ENCODE measurements at regions not wholly inside any gene's neighbourhood (a gene's known extent, or its start where the extent isn't known, plus 50 kb on each side); places are given as distances from the start of the nearest gene placed in this dataset.

DNA sequence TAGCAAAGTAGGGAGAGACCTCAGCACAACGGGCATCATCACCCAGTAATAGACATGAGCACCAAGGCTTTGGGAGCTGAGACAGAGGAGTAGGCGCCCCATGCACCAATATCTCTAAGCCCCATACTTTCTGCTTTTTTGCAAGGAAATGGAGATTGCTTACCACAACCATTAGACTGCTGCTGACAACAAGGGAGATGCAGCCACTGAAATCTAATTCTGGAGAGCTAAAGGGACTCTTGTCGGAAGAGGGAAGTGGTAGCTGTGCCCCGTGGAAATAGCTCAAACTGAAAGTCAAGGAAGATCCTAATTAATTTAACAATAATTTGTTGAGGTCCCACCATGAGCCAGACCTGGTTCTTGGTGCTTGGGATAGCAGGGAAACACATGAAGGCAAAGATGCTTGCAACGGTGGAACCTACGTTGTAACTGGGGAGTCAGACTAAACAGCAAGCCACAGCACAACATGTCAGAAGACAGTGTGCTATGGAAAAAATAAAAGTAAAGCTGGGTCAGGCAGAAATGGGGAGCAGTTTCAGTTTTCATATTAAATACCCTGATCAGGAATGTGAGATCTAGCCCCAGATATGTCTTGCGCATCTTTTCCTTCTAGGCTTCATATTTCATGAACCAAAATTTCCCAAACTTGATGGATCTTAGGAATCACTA lies 1131.0 kb downstream of the BCL11B start:
- no peak overlapping the region for H3K9ac ChIP-seq (ENCODE audit: insufficient read length, low read depth)
- no peaks in the 10 kb centered on the region for H3K36me3 ChIP-seq (ENCODE audit: insufficient read depth, insufficient read length, low read length)
- H3K27me3 ChIP-seq (ENCODE audit: insufficient read depth, insufficient read length): no peaks in the 10 kb centered on the region
- no peak overlapping the region for H3K4me3 ChIP-seq (ENCODE audit: insufficient read length, low read depth)
- no peak for DNase-seq (ENCODE audit: low read depth, low spot score)
- no peaks in the 10 kb centered on the region for H3K4me1 ChIP-seq (ENCODE audit: insufficient read depth, insufficient read length)
- TF ChIP-seq SUZ12 (IDR thresholded peaks at IDR 0.05; ENCODE audit: extremely low read depth, insufficient read depth, insufficient read length) (no peak), YY1 (IDR thresholded peaks at IDR 0.05; ENCODE audit: insufficient read depth, insufficient read length) (no peak), ZNF274 (IDR thresholded peaks at IDR 0.05; ENCODE audit: low read depth, low read length) (no peak)
- H3K9me3 ChIP-seq (ENCODE audit: insufficient read depth, low read length): no peaks in the 10 kb centered on the region

GRCh38 chr14:98143566-98143965 lies 1128.4 kb downstream of the BCL11B start:
- Histone ChIP-seq H3K9ac (ENCODE audit: insufficient read length, low read depth) (no peak overlapping the region), H3K27me3 (ENCODE audit: insufficient read depth, insufficient read length) (no peaks in the 10 kb centered on the region), H3K4me1 (ENCODE audit: insufficient read depth, insufficient read length) (no peaks in the 10 kb centered on the region), H3K9me3 (ENCODE audit: insufficient read depth, low read length) (no peaks in the 10 kb centered on the region), H3K4me3 (ENCODE audit: insufficient read length, low read depth) (no peak overlapping the region), H3K36me3 (ENCODE audit: insufficient read depth, insufficient read length, low read length) (no peaks in the 10 kb centered on the region)
- no peak for DNase-seq (ENCODE audit: low read depth, low spot score)
- no peak for TF ChIP-seq YY1 (IDR thresholded peaks at IDR 0.05; ENCODE audit: insufficient read depth, insufficient read length)

DNA sequence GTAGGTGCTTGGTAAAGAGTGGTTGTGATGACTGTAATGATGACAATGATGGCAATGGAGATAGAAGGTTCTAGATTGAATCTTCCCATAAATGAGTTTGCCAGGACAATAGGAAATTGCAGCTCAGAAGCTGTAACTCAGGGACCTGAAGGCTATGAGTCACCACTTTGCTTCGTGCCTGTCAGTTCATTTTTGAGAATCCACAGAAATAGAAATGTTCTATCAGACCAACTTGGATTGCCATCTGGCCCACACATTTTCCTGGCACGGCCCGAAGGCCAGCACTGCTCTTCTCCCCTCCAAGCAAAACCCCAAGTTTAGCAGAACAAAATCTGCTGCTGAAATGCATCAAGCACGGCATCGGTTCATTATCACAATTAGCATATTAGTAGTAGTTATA lies 1127.0 kb downstream of the BCL11B start:
- no peak for DNase-seq (ENCODE audit: low read depth, low spot score)

DNA sequence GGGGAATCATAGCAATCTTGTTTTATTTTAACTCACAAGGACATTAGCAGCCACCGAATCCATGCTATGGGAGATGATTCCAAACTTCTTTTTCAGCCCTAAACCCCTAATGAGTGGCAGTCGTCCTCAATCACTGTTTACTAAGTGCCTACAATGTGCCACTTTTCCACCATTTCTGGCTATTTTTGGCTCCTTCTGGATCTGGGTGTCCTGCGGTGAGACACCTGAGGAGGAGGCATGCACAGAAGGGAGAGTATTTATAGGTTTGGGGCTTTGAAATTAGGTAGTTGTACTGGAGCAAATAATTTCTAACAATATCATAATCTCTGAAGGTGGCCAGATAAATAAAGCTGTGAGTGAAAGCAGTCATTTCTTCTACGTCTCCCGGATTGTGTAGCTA lies 1125.6 kb downstream of the BCL11B start:
- H3K36me3 ChIP-seq (ENCODE audit: insufficient read depth, insufficient read length, low read length): no peaks in the 10 kb centered on the region
- no peak for TF ChIP-seq ZNF274 (IDR thresholded peaks at IDR 0.05; ENCODE audit: low read depth, low read length)
- TF ChIP-seq YY1 (IDR thresholded peaks at IDR 0.05; ENCODE audit: insufficient read depth, insufficient read length): no peak
- TF ChIP-seq SUZ12 (IDR thresholded peaks at IDR 0.05; ENCODE audit: extremely low read depth, insufficient read depth, insufficient read length): no peak
- H3K4me1 ChIP-seq (ENCODE audit: insufficient read depth, insufficient read length): no peaks in the 10 kb centered on the region
- no peaks in the 10 kb centered on the region for H3K27me3 ChIP-seq (ENCODE audit: insufficient read depth, insufficient read length)
- no peak overlapping the region for H3K9ac ChIP-seq (ENCODE audit: insufficient read length, low read depth)
- no peaks in the 10 kb centered on the region for H3K9me3 ChIP-seq (ENCODE audit: insufficient read depth, low read length)
- DNase-seq (ENCODE audit: low read depth, low spot score): no peak
- H3K4me3 ChIP-seq (ENCODE audit: insufficient read length, low read depth): no peak overlapping the region

More for the DNA sequence above, 1127.0 kb downstream of the BCL11B start:
- TF ChIP-seq ZNF274 (IDR thresholded peaks at IDR 0.05; ENCODE audit: low read depth, low read length) (no peak), SUZ12 (IDR thresholded peaks at IDR 0.05; ENCODE audit: extremely low read depth, insufficient read depth, insufficient read length) (no peak), YY1 (IDR thresholded peaks at IDR 0.05; ENCODE audit: insufficient read depth, insufficient read length) (no peak)
- Histone ChIP-seq H3K9me3 (ENCODE audit: insufficient read depth, low read length) (no peaks in the 10 kb centered on the region), H3K27me3 (ENCODE audit: insufficient read depth, insufficient read length) (no peaks in the 10 kb centered on the region), H3K9ac (ENCODE audit: insufficient read length, low read depth) (no peak overlapping the region), H3K36me3 (ENCODE audit: insufficient read depth, insufficient read length, low read length) (no peaks in the 10 kb centered on the region), H3K4me3 (ENCODE audit: insufficient read length, low read depth) (no peak overlapping the region), H3K4me1 (ENCODE audit: insufficient read depth, insufficient read length) (no peaks in the 10 kb centered on the region)

GRCh38 chr14:98154254-98154653 lies 1117.7 kb downstream of the BCL11B start:
- no peak overlapping the region for H3K4me3 ChIP-seq (ENCODE audit: insufficient read length, low read depth)
- no peak overlapping the region for H3K9ac ChIP-seq (ENCODE audit: insufficient read length, low read depth)
- H3K9me3 ChIP-seq (ENCODE audit: insufficient read depth, low read length): no peaks in the 10 kb centered on the region
- H3K27me3 ChIP-seq (ENCODE audit: insufficient read depth, insufficient read length): no peaks in the 10 kb centered on the region
- H3K36me3 ChIP-seq (ENCODE audit: insufficient read depth, insufficient read length, low read length): no peaks in the 10 kb centered on the region
- peaks cover 1% of the 10 kb centered on the region for H3K4me1 ChIP-seq (ENCODE audit: insufficient read depth, insufficient read length)
- TF ChIP-seq SUZ12 (IDR thresholded peaks at IDR 0.05; ENCODE audit: extremely low read depth, insufficient read depth, insufficient read length) (no peak), ZNF274 (IDR thresholded peaks at IDR 0.05; ENCODE audit: low read depth, low read length) (no peak), YY1 (IDR thresholded peaks at IDR 0.05; ENCODE audit: insufficient read depth, insufficient read length) (no peak)
- no peak for DNase-seq (ENCODE audit: low read depth, low spot score)

GRCh38 chr14:98156411-98156810 lies 1115.6 kb downstream of the BCL11B start:
- Histone ChIP-seq H3K4me1 (ENCODE audit: insufficient read depth, insufficient read length) (peaks cover 1% of the 10 kb centered on the region), H3K9ac (ENCODE audit: insufficient read length, low read depth) (no peak overlapping the region), H3K9me3 (ENCODE audit: insufficient read depth, low read length) (no peaks in the 10 kb centered on the region), H3K27me3 (ENCODE audit: insufficient read depth, insufficient read length) (no peaks in the 10 kb centered on the region), H3K36me3 (ENCODE audit: insufficient read depth, insufficient read length, low read length) (no peaks in the 10 kb centered on the region), H3K4me3 (ENCODE audit: insufficient read length, low read depth) (no peak overlapping the region)
- DNase-seq (ENCODE audit: low read depth, low spot score): no peak
- no peak for TF ChIP-seq SUZ12 (IDR thresholded peaks at IDR 0.05; ENCODE audit: extremely low read depth, insufficient read depth, insufficient read length)
- TF ChIP-seq YY1 (IDR thresholded peaks at IDR 0.05; ENCODE audit: insufficient read depth, insufficient read length): no peak
- no peak for TF ChIP-seq ZNF274 (IDR thresholded peaks at IDR 0.05; ENCODE audit: low read depth, low read length)

DNA sequence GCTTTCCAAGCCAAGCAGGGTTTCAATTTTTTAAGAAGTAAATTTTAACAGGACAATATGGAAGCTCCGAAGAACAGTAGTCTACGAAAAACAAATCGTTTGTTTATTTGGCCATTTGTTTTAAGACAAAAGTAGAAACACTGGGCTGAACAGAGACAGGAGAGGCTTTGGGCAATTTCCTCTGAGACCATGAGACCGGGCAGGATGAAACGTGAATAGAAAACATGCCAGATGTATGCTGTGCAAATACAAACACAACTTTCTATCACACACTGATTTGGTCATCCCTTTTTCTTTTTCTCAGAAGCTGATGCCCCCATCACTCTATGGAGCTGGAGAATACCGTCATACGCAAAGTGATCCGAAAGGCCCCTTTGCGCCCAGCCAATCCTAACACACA lies 1111.1 kb downstream of the BCL11B start:
- H3K4me3 ChIP-seq (ENCODE audit: insufficient read length, low read depth): no peak overlapping the region
- peaks cover 1% of the 10 kb centered on the region for H3K4me1 ChIP-seq (ENCODE audit: insufficient read depth, insufficient read length)
- H3K36me3 ChIP-seq (ENCODE audit: insufficient read depth, insufficient read length, low read length): no peaks in the 10 kb centered on the region
- DNase-seq (ENCODE audit: low read depth, low spot score): no peak
- no peak for TF ChIP-seq YY1 (IDR thresholded peaks at IDR 0.05; ENCODE audit: insufficient read depth, insufficient read length)
- TF ChIP-seq SUZ12 (IDR thresholded peaks at IDR 0.05; ENCODE audit: extremely low read depth, insufficient read depth, insufficient read length): no peak
- no peak for TF ChIP-seq ZNF274 (IDR thresholded peaks at IDR 0.05; ENCODE audit: low read depth, low read length)
- H3K9ac ChIP-seq (ENCODE audit: insufficient read length, low read depth): no peak overlapping the region
- H3K27me3 ChIP-seq (ENCODE audit: insufficient read depth, insufficient read length): no peaks in the 10 kb centered on the region
- H3K9me3 ChIP-seq (ENCODE audit: insufficient read depth, low read length): no peaks in the 10 kb centered on the region
